ENCODE measurements at regions not wholly inside any gene's neighbourhood (a gene's known extent, or its start where the extent isn't known, plus 50 kb on each side); places are given as distances from the start of the nearest gene placed in this dataset.
"Not testable (repeated sequence)": the region's sequence is repeated elsewhere in the genome, so short reads cannot be mapped to it uniquely, and the experiment has no call there.

DNA sequence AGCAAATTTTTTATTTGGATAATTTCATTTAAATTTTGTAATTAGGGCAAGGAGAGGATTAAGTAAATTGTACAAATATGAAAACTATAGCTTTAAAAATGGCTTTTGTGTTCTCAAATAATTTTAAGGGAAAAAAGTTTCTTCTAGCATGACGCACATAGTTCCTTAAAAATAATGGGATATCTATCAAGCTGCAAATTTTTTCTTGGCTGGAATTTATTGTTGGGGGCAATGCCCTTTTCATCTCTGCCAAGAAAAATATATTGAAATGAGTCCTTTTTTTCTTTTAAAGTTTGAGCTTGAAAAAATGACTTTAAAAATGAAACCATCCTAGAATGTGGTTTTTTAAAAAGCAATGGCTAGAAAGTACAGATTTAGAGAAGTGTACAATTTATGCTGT is 154.4 kb upstream of the UGT8 start:
- no peak for DNase-seq (ENCODE audit: low spot score)

- not testable (repeated sequence) for DNase-seq (ENCODE audit: low spot score)
These were observed 150.6 kb upstream of the UGT8 start for GRCh38 chr4:114447963-114448516.

DNA sequence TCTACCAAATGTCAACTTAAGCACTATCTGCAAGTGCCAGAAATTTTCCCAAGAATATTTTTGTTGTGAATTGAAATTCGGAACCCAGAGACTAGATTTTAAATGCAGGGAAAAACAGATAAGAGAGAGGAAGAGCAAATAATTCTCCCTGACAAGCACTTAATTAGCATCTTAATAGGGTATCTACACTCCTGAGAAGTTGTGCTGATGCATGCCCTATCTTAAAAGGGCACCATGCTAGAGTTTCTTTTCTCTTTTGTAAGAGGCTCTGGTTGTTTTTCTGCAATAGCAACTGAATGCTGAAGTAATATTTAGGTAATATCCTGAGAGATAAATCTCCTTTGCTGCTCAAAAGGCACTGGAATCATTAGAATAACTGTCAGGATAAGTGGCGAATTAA is 139.9 kb upstream of the UGT8 start:
- DNase-seq (ENCODE audit: low spot score): no peak

DNA sequence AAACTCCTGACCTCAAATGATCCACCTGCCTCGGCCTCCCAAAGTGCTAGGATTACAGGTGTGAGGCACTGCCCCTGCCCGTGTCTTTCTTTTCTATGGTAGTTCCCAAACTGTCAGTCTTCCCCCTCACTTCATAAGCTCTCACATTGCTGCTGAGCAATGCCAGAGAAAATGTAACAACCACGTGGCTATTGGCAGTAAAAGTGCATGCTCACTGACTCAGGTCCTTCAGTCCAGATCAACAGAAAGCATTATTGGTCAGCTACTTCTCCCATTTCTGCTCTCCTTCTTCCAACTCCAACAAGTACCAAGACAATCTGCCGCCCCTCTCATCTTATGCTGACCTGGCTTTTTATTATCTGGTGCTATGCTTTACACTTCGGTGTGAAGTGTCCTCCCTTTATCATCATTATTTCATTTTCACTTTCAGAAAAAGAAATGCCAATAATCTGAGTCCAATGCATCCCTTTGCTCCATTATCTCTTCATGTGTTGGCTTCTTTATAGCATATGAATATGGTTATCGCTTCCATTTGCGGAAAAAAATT is 133.8 kb upstream of the UGT8 start:
- no peak for DNase-seq (ENCODE audit: low spot score)

GRCh38 chr4:114465766-114466165 is 132.8 kb upstream of the UGT8 start:
- no peak for DNase-seq (ENCODE audit: low spot score)

GRCh38 chr4:114466299-114466698 is 132.3 kb upstream of the UGT8 start:
- DNase-seq (ENCODE audit: low spot score): no peak

GRCh38 chr4:114472269-114473032 is 126.2 kb upstream of the UGT8 start:
- no peak for DNase-seq (ENCODE audit: low spot score)

GRCh38 chr4:114474188-114474800 is 124.3 kb upstream of the UGT8 start:
- no peak for DNase-seq (ENCODE audit: low spot score)

- no peak for DNase-seq (ENCODE audit: low spot score)
These were observed 122.3 kb upstream of the UGT8 start for GRCh38 chr4:114476310-114476709.

DNA sequence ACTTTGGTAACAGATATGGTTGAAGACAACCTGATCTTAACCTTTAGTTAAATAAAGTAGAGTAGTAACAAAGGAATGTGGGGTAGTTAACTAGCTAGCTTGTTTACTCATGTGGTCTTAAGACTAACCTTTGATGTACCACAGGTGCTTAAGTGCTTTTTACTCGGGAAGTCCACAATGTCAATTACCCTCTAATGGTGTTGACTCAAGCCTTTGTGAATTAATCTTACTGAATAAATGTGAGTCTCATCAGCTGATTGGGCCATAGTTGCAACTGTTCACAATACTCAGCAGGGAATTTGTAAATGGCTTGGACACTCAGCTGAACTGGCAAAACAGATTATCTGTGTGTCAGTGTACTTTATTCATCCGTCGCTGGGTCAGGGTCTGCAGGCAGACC is 119.0 kb upstream of the UGT8 start:
- no peak for DNase-seq (ENCODE audit: low spot score)

DNA sequence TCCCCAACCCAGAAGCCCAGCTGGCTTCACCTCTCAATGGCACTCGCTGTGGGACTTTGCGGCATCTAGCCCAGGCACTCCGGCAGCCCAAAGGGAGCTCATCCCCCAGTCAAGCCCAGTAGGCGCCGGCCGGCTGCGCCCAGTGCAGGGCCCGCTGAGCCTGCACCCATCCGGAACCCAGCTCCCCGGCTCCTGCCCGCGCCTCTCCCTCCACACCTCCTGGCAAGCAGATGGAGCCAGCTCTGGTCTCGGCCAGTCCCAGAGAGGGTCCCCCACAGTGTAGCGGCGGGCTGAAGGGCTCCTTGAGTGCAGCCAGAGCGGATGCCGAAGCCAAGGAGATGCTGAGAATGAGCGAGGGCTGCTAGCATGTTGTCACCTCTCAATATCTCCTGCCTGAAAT is 116.8 kb upstream of the UGT8 start:
- no peak for DNase-seq (ENCODE audit: low spot score)

GRCh38 chr4:114487101-114487500 is 111.5 kb upstream of the UGT8 start:
- DNase-seq (ENCODE audit: low spot score): no peak

- no peak for DNase-seq (ENCODE audit: low spot score)
These were observed 110.2 kb upstream of the UGT8 start for GRCh38 chr4:114488301-114488982.

- no peak for DNase-seq (ENCODE audit: low spot score)
These were observed 104.3 kb upstream of the UGT8 start for GRCh38 chr4:114494246-114494803.

DNA sequence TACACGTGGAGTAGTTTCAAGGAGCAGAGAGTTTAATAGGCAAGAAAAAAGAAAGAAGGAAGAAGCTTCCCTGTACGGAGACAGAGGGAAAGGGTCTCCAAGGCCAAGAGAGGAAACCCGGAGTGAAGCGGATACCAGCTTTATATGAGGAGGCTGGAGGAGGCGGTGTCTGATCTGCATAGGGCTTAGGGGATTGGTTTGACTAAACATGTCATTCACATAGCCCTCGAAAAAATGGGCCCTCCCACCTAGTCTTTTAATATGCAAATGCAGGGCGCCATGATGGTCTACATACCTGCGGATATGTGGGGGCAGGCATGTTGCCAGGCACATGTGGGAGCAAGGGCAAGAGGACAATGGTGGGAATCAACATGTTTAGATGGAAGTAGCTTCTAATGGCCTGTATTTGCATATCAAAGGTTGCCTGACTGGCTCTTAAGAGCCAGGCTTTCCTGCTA is 103.1 kb upstream of the UGT8 start:
- DNase-seq (ENCODE audit: low spot score): no peak

DNA sequence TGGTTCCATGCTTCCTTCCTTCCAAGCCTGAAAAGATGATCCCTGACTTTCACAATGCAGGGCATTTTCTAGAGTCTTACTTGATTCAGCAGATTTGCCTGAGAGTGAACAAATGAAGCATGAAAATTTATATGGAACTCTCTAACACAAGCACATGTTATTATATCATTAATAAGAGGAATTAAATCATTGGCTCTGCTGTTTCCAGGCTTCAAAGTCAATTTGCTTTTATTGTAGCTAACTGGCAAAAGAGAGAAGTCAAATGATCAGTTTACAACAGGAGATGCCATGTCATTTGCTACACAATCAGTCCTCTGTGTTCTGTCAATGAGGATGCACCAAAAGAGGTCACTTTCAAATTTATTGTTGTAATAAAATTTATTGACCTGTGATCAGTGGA is 101.5 kb upstream of the UGT8 start:
- no peak for DNase-seq (ENCODE audit: low spot score)

- no peak for DNase-seq (ENCODE audit: low spot score)
These were observed 89.3 kb upstream of the UGT8 start for GRCh38 chr4:114509340-114509739.

DNA sequence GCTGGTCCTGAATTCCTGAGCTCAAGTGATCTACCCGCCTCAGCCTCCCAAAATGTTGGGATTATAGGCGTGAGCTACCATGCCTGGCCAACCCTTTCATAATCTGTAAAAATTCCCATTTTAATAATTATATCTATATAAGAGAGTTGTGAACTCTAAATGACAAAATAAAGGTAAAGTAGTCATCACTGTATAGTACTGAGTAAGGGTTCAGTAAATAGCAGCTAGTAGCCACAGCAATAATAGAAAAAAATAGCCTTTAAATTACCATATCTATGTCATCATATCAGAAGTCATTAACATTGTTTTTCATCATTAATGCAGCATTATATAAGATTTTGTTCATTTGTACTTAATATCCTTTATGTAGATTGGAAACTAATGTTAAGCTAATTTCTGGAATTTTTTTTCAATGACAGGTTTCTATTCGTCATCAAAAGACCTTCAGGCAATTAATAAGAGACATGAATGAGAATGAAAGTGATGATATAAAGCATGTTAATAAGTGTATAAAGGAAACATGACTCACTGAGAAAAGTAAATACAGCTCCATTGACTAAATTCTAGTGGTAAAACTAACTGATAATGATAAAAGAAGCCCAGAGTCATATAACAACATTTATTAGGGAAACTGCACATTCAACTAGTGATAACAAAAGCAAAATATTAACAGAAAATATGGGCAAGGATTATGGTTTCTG is 85.9 kb upstream of the UGT8 start:
- no peak for DNase-seq (ENCODE audit: low spot score)

DNA sequence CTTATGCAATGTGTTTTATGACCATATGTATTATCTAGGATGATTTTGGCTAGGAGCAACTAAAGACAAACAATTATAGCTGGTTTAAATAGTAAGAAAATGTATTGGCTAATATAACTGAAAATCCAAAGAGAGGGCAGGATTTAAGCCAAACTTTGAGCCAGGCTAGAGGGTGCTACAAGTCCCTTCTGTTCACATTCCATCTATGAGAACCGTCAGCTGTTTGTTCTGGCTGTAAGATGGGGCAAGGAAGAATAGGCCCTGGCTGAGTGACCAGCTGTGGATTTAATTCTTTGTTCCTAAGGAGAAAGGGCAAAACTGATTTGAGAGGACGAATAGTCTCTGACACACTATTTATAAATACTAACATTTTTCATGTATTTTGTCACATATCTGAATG is 79.2 kb upstream of the UGT8 start:
- peak; percentile 70 for DNase-seq (ENCODE audit: low spot score)

DNA sequence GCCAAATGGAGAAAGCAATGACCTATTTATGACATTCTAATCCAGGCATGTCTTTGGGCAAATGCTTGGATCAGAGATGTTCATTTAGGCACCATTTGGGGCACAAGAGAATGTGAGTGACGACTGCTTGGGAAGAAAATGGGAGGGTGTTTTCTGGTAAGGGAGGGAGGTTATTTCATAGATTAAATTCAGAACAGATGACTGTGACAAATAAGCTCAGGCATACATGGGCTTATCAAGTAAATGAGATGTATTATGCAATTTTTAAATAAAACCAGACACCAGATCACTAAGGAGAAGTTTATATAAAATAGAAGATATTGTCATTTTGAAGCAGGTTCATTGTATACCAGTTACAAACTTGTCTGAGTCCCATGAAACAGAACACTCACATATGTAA is 71.4 kb upstream of the UGT8 start:
- DNase-seq (ENCODE audit: low spot score): no peak

DNA sequence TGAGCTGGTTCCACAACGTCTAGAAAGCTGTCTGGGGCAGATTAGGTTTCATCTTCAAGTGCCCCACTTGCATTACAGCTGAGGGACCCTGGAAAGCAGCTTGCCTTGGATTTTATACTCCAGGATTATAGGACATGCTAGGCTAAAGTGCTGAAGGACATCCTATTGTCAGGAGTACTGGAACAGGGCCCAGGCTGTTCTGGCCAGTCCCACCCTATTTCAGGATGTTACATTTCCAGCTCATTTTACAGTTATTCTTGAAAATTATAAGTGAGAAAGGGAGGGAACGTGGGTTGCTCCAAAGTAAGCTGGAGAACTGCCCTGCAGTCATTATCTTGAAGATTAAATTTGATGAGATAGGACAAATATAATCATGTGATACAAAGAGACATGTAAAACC is 71.0 kb upstream of the UGT8 start:
- DNase-seq (ENCODE audit: low spot score): no peak

DNA sequence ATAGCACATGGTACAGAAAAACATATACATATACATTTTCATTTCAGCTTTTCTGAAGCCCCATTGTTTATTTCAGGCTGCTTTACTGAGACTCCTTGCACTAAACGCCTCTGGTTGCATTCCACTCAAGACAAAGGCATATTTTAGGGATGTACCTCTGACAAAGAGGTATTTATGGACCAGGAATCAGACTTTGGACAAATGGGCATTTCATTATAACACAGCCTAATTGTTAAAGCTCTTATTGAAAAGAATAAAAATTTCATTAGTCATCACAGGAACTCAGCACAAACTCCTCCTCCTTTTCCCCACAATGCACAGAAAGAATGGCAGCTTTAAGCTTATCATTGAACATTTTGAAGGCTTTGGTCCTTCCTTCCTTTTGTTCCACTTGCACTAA is 62.9 kb upstream of the UGT8 start:
- peak; percentile 35 for DNase-seq (ENCODE audit: low spot score)

Data from Ammon's horn (tissue), 1 donor.